Caco-2 (cell line): ENCODE measurements at regions not wholly inside any gene's neighbourhood (a gene's known extent, or its start where the extent isn't known, plus 50 kb on each side); places are given as distances from the start of the nearest gene placed in this dataset.
A peak's percentile ranks its signal among the peaks of the same experiment; 100 is the strongest.

Experiments
- BruUV-seq: library from RNA; stranded (reverse); fragments of 400-500 nt; replicated peaks from 2 replicates; lab custom pipeline; 2021; lab: Mats Ljungman, UMichigan
- CTCF ChIA-PET: fragments of 300-600 bp; sonication (Branson Sonifier 250); formaldehyde crosslinking; loops from one replicate; lab custom pipeline; 2022; ENCODE audit warnings: antibody characterized with exemption; lab: Charles Lee
- POLR2A ChIA-PET: fragments of 300-600 bp; sonication (Branson Sonifier 250); formaldehyde crosslinking; loops from one replicate; lab custom pipeline; 2022; ENCODE audit warnings: antibody characterized with exemption; lab: Charles Lee
- DNase-seq, 2 experiments: peaks; one replicate each; pipeline versions ENCODE4 v3.0.0 to v3.0.0-alpha.2; 2020 to 2022
- H3K27me3 ChIP-seq: replicated peaks from 2 replicates; pipeline ENCODE4 v1.6.0; 2011; ENCODE audit warnings: low read length; ENCODE audit not compliant: control insufficient read depth, insufficient read depth
- H3K36me3 ChIP-seq: 2 replicates; pipeline ENCODE4 v1.5.1; 2011; ENCODE audit warnings: low read length; ENCODE audit not compliant: control insufficient read depth, insufficient read depth
- H3K4me1 ChIP-seq: fragments of 250-450 bp; sonication (Bioruptor Pico); 2 replicates; pipeline ENCODE4 v1.5.1; 2020; ENCODE audit warnings: mild to moderate bottlenecking
- H3K4me3 ChIP-seq: 2 replicates; pipeline ENCODE4 v1.5.1; 2011; ENCODE audit warnings: low read depth, mild to moderate bottlenecking, control low read depth, low read length
- H3K9me3 ChIP-seq: fragments of 250-450 bp; sonication (Bioruptor Pico); 2 replicates; pipeline ENCODE4 v1.5.1; 2020; ENCODE audit warnings: mild to moderate bottlenecking, moderate library complexity
- H3K27ac Mint-ChIP-seq: one replicate; pipeline ENCODE4 v1.8.0; 2022; ENCODE audit warnings: mixed read lengths; ENCODE audit not compliant: unreplicated experiment
- H3K27me3 Mint-ChIP-seq: one replicate; pipeline ENCODE4 v1.8.0; 2022; ENCODE audit warnings: mixed read lengths; ENCODE audit not compliant: insufficient read depth, unreplicated experiment
- H3K36me3 Mint-ChIP-seq: one replicate; pipeline ENCODE4 v1.8.0; 2022; ENCODE audit warnings: mild to moderate bottlenecking, mixed read lengths; ENCODE audit not compliant: insufficient read depth, unreplicated experiment
- H3K4me1 Mint-ChIP-seq: one replicate; pipeline ENCODE4 v1.8.0; 2022; ENCODE audit warnings: low read depth, mixed read lengths; ENCODE audit not compliant: unreplicated experiment
- H3K4me3 Mint-ChIP-seq: one replicate; pipeline ENCODE4 v1.8.0; 2022; ENCODE audit warnings: mild to moderate bottlenecking, moderate library complexity, mixed read lengths; ENCODE audit not compliant: unreplicated experiment
- H3K9me3 Mint-ChIP-seq: one replicate; pipeline ENCODE4 v1.8.0; 2022; ENCODE audit warnings: mixed read lengths; ENCODE audit not compliant: unreplicated experiment
- CTCF ChIP-seq, 2 experiments: fragments of 200-600 bp in 1 of 2; IDR thresholded peaks; 1 replicate in 1 of 2; 2 replicates in 1 of 2; pipeline versions ENCODE4 v1.5.1 to v1.8.0; 2011 to 2022; ENCODE audit warnings: antibody characterized with exemption in 1 of 2, control low read depth in 1 of 2, inconsistent platforms in 1 of 2, low read depth in 1 of 2, low read length in 1 of 2, mild to moderate bottlenecking in 1 of 2, moderate library complexity in 1 of 2; ENCODE audit not compliant: insufficient read depth in 1 of 2, severe bottlenecking in 1 of 2, unreplicated experiment in 1 of 2
- intact Hi-C: fragments of 100-400 bp; cut with micrococcal nuclease; formaldehyde crosslinking; loops from one replicate; pipeline ENCODE4 v1.10.0; 2022; ENCODE audit not compliant: unreplicated experiment

DNA sequence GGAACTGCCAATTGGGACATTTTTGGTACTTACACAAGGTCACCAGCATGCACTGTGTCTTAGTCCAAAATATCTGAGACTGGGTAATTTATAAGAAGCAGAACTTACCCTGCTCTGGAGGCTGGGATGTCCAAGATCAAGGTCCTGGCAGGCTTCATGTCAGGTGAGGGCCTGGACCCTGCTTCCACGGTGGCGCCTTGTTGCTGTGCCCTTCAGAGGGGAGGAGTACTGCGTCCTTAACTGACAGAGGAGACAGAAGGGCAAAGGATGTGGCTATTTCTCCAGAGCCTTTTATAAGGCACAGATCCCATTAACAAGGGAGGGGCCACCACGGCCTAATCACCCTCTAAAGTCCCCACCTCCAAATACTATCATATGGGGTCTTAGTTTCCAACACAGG is 178.9 kb downstream of the C16orf95 start:
- Histone ChIP-seq H3K4me3 (no peak overlapping the region), H3K36me3 (no peaks in the 10 kb centered on the region), H3K4me1 (no peaks in the 10 kb centered on the region; the same call in 1 of the 2 replicates), H3K27me3 (no peaks in the 10 kb centered on the region), H3K9me3 (peaks cover 18% of the 10 kb centered on the region)
- intact Hi-C loops, result no loop called here
- H3K4me3 Mint-ChIP-seq, result no peak overlapping the region
- DNase-seq, result peak in 1 of 2 experiments; percentile 28
- TF ChIP-seq CTCF (IDR thresholded peaks at IDR 0.05; ENCODE audit: insufficient read depth in 1 of 2, low read depth in 1 of 2, low read length in 1 of 2, severe bottlenecking in 1 of 2, unreplicated experiment in 1 of 2), result no peak
- no TSS peak for BruUV-seq
- peaks cover 35% of the 10 kb centered on the region for H3K9me3 Mint-ChIP-seq
- POLR2A ChIA-PET, result no interaction called here
- peaks cover 3% of the 10 kb centered on the region for H3K27me3 Mint-ChIP-seq
- H3K4me1 Mint-ChIP-seq, result no peaks in the 10 kb centered on the region
- CTCF ChIA-PET, result no interaction called here
- H3K36me3 Mint-ChIP-seq, result no peaks in the 10 kb centered on the region
- no peak overlapping the region for H3K27ac Mint-ChIP-seq

GRCh38 chr16:87138738-87139267 is 178.4 kb downstream of the C16orf95 start:
- intact Hi-C loops, result no loop called here
- ChIA-PET POLR2A (no interaction called here), CTCF (no interaction called here)
- no peaks in the 10 kb centered on the region for H3K36me3 ChIP-seq
- peak in 1 of 2 experiments; percentile 8 for DNase-seq
- no peak overlapping the region for H3K4me3 ChIP-seq
- H3K4me1 Mint-ChIP-seq, result no peaks in the 10 kb centered on the region
- H3K27me3 Mint-ChIP-seq, result peaks cover 2% of the 10 kb centered on the region
- H3K9me3 ChIP-seq, result peaks cover 18% of the 10 kb centered on the region
- no peak overlapping the region for H3K4me3 Mint-ChIP-seq
- BruUV-seq, result no TSS peak
- no peaks in the 10 kb centered on the region for H3K36me3 Mint-ChIP-seq
- H3K4me1 ChIP-seq, result no peaks in the 10 kb centered on the region
- H3K27me3 ChIP-seq, result no peaks in the 10 kb centered on the region
- TF ChIP-seq CTCF (IDR thresholded peaks at IDR 0.05; ENCODE audit: insufficient read depth in 1 of 2, low read depth in 1 of 2, low read length in 1 of 2, severe bottlenecking in 1 of 2, unreplicated experiment in 1 of 2), result no peak
- peaks cover 35% of the 10 kb centered on the region for H3K9me3 Mint-ChIP-seq
- H3K27ac Mint-ChIP-seq, result no peak overlapping the region

- Histone ChIP-seq H3K9me3 (peaks cover 18% of the 10 kb centered on the region), H3K4me3 (no peak overlapping the region), H3K36me3 (no peaks in the 10 kb centered on the region), H3K27me3 (no peaks in the 10 kb centered on the region), H3K4me1 (no peaks in the 10 kb centered on the region)
- no TSS peak for BruUV-seq
- ChIA-PET CTCF (no interaction called here), POLR2A (interaction anchor here (0.5 kb wide), 1 partner anchor 351 kb away, joined by 3 read pairs; no protein-coding TSS in a partner anchor)
- Mint-ChIP-seq H3K4me1 (no peaks in the 10 kb centered on the region), H3K27me3 (no peaks in the 10 kb centered on the region), H3K36me3 (no peaks in the 10 kb centered on the region), H3K27ac (no peak overlapping the region), H3K9me3 (peaks cover 34% of the 10 kb centered on the region), H3K4me3 (no peak overlapping the region)
- TF ChIP-seq CTCF (IDR thresholded peaks at IDR 0.05; ENCODE audit: insufficient read depth in 1 of 2, low read depth in 1 of 2, low read length in 1 of 2, severe bottlenecking in 1 of 2, unreplicated experiment in 1 of 2), result no peak
- intact Hi-C loops, result no loop called here
- DNase-seq, result no peak
Measured at GRCh38 chr16:87140211-87141200, 176.7 kb downstream of the C16orf95 start.
